ENCODE measurements at regions not wholly inside any gene's neighbourhood (a gene's known extent, or its start where the extent isn't known, plus 50 kb on each side); places are given as distances from the start of the nearest gene placed in this dataset.

- TF ChIP-seq CTCF (IDR thresholded peaks at IDR 0.05; ENCODE audit: low read length) (no peak), EZH2 (optimal IDR thresholded peaks at IDR 0.05; ENCODE audit: low read depth, low read length) (no peak)
Measured at GRCh38 chr13:64579331-64579730, 2650.8 kb downstream of the PCDH9 start.

Data from MM.1S (cell line).